CD8-positive, alpha-beta memory T cell (primary cell): ENCODE measurements at regions not wholly inside any gene's neighbourhood (a gene's known extent, or its start where the extent isn't known, plus 50 kb on each side); places are given as distances from the start of the nearest gene placed in this dataset.

Source experiments
- CTCF ChIA-PET: fragments of 350-600 bp; sonication (Branson Sonifier 250); formaldehyde crosslinking; loops from one replicate; lab custom pipeline; 2021; ENCODE audit warnings: antibody characterized with exemption; lab: Charles Lee
- POLR2A ChIA-PET: fragments of 350-600 bp; sonication (Branson Sonifier 250); formaldehyde crosslinking; loops from one replicate; lab custom pipeline; 2021; ENCODE audit warnings: antibody characterized with exemption; lab: Charles Lee
- DNase-seq, 5 donors: peaks; one replicate each; pipeline versions ENCODE4 v3.0.0 to v3.0.0-alpha.2; 2020 to 2022; ENCODE audit warnings: mixed read lengths in 1 of 5
- H3K27ac ChIP-seq: one replicate; pipeline ENCODE4 v1.7.0; 2013; ENCODE audit warnings: low read depth, mild to moderate bottlenecking, low read length, moderate library complexity
- H3K27me3 ChIP-seq: 2 replicates; pipeline ENCODE4 v1.7.0; 2013; ENCODE audit warnings: low read length, mild to moderate bottlenecking; ENCODE audit not compliant: insufficient read depth, poor library complexity, severe bottlenecking
- H3K36me3 ChIP-seq: 2 replicates; pipeline ENCODE4 v1.7.0; 2013; ENCODE audit warnings: mild to moderate bottlenecking, low read length, moderate library complexity; ENCODE audit not compliant: insufficient read depth
- H3K4me1 ChIP-seq: 2 replicates; pipeline ENCODE4 v1.7.0; 2013; ENCODE audit warnings: mild to moderate bottlenecking, low read length, moderate library complexity; ENCODE audit not compliant: insufficient read depth
- H3K4me3 ChIP-seq: 2 replicates; pipeline ENCODE4 v1.7.0; 2013; ENCODE audit warnings: mild to moderate bottlenecking, low read length
- H3K9me3 ChIP-seq: 2 replicates; pipeline ENCODE4 v1.7.0; 2013; ENCODE audit warnings: mild to moderate bottlenecking, low read length
- H3K27ac Mint-ChIP-seq, 8 donors: one replicate each; pipeline ENCODE4 v1.8.0; 2020 to 2021; ENCODE audit warnings: mixed read lengths in 8 of 8, mild to moderate bottlenecking in 6 of 8, inconsistent platforms in 3 of 8, moderate library complexity in 3 of 8
- H3K27me3 Mint-ChIP-seq, 2 donors: one replicate each; pipeline ENCODE4 v1.8.0; 2020 to 2021; ENCODE audit warnings: mixed read lengths in 2 of 2, mild to moderate bottlenecking in 1 of 2, moderate library complexity in 1 of 2
- H3K36me3 Mint-ChIP-seq, 3 donors: one replicate each; pipeline ENCODE4 v1.8.0; 2020 to 2021; ENCODE audit warnings: mixed read lengths in 3 of 3, inconsistent platforms in 1 of 3, mild to moderate bottlenecking in 1 of 3
- H3K4me1 Mint-ChIP-seq, 3 donors: one replicate each; pipeline ENCODE4 v1.8.0; 2020 to 2021; ENCODE audit warnings: mixed read lengths in 3 of 3, inconsistent platforms in 1 of 3, mild to moderate bottlenecking in 1 of 3
- H3K4me3 Mint-ChIP-seq, 7 donors: one replicate each; pipeline ENCODE4 v1.8.0; 2020 to 2021; ENCODE audit warnings: mixed read lengths in 7 of 7, mild to moderate bottlenecking in 6 of 7, moderate library complexity in 4 of 7, inconsistent platforms in 2 of 7
- H3K9me3 Mint-ChIP-seq, 5 donors: one replicate each; pipeline ENCODE4 v1.8.0; 2020 to 2022; ENCODE audit warnings: mixed read lengths in 5 of 5, mild to moderate bottlenecking in 3 of 5, moderate library complexity in 2 of 5, inconsistent platforms in 1 of 5

GRCh38 chr16:73420676-73421075 is 372.7 kb upstream of the ZFHX3 start:
- Mint-ChIP-seq H3K4me3 (no peak overlapping the region), H3K27ac (no peak overlapping the region), H3K4me1 (no peaks in the 10 kb centered on the region), H3K27me3 (peaks cover 0 to 1% of the 10 kb centered on the region in 2 donors), H3K36me3 (no peaks in the 10 kb centered on the region), H3K9me3 (peaks cover 0 to 9% (median 3%) of the 10 kb centered on the region in 5 donors)
- Histone ChIP-seq H3K27ac (no peak overlapping the region), H3K4me1 (no peaks in the 10 kb centered on the region), H3K4me3 (no peak overlapping the region), H3K36me3 (no peaks in the 10 kb centered on the region), H3K9me3 (no peaks in the 10 kb centered on the region), H3K27me3 (no peaks in the 10 kb centered on the region)
- DNase-seq = no peak
- CTCF ChIA-PET = no interaction called here
- POLR2A ChIA-PET = no interaction called here

- H3K4me1 Mint-ChIP-seq = no peaks in the 10 kb centered on the region
- Histone ChIP-seq H3K27ac (no peak overlapping the region), H3K4me1 (no peaks in the 10 kb centered on the region), H3K36me3 (no peaks in the 10 kb centered on the region), H3K27me3 (no peaks in the 10 kb centered on the region), H3K9me3 (no peaks in the 10 kb centered on the region), H3K4me3 (no peak overlapping the region)
- H3K9me3 Mint-ChIP-seq = peaks cover 0 to 9% (median 3%) of the 10 kb centered on the region in 5 donors
- no peak overlapping the region for H3K27ac Mint-ChIP-seq
- DNase-seq = no peak
- no peaks in the 10 kb centered on the region for H3K36me3 Mint-ChIP-seq
- POLR2A ChIA-PET = no interaction called here
- no peak overlapping the region for H3K4me3 Mint-ChIP-seq
- CTCF ChIA-PET = no interaction called here
- H3K27me3 Mint-ChIP-seq = peaks cover 0 to 1% of the 10 kb centered on the region in 2 donors
These were observed 372.3 kb upstream of the ZFHX3 start for GRCh38 chr16:73420244-73420643.

- Mint-ChIP-seq H3K27ac (no peak overlapping the region), H3K36me3 (no peaks in the 10 kb centered on the region)
- POLR2A ChIA-PET = no interaction called here
These were observed 370.8 kb upstream of the ZFHX3 start for GRCh38 chr16:73418691-73419090.

GRCh38 chr16:73418051-73418450 is 370.1 kb upstream of the ZFHX3 start:
- Mint-ChIP-seq H3K4me3 (no peak overlapping the region), H3K27me3 (peaks cover 0 to 1% of the 10 kb centered on the region in 2 donors), H3K36me3 (no peaks in the 10 kb centered on the region), H3K9me3 (peaks cover 0 to 9% (median 3%) of the 10 kb centered on the region in 5 donors), H3K4me1 (no peaks in the 10 kb centered on the region), H3K27ac (no peak overlapping the region)
- POLR2A ChIA-PET = no interaction called here
- Histone ChIP-seq H3K27ac (no peak overlapping the region), H3K9me3 (no peaks in the 10 kb centered on the region), H3K27me3 (no peaks in the 10 kb centered on the region), H3K4me3 (no peak overlapping the region), H3K36me3 (no peaks in the 10 kb centered on the region), H3K4me1 (no peaks in the 10 kb centered on the region)
- no peak for DNase-seq
- CTCF ChIA-PET = no interaction called here

More at GRCh38 chr16:73418691-73419090, 370.8 kb upstream of the ZFHX3 start:
- Mint-ChIP-seq H3K27me3 (peaks cover 0 to 1% of the 10 kb centered on the region in 2 donors), H3K4me1 (no peaks in the 10 kb centered on the region), H3K9me3 (peaks cover 0 to 9% (median 3%) of the 10 kb centered on the region in 5 donors), H3K4me3 (no peak overlapping the region)
- CTCF ChIA-PET = no interaction called here
- Histone ChIP-seq H3K27me3 (no peaks in the 10 kb centered on the region), H3K9me3 (no peaks in the 10 kb centered on the region), H3K4me3 (no peak overlapping the region), H3K36me3 (no peaks in the 10 kb centered on the region), H3K27ac (no peak overlapping the region), H3K4me1 (no peaks in the 10 kb centered on the region)
- no peak for DNase-seq

- Mint-ChIP-seq H3K27me3 (peaks cover 0 to 1% of the 10 kb centered on the region in 2 donors), H3K27ac (no peak overlapping the region), H3K4me1 (no peaks in the 10 kb centered on the region), H3K36me3 (no peaks in the 10 kb centered on the region), H3K9me3 (peaks cover 0 to 9% (median 3%) of the 10 kb centered on the region in 5 donors), H3K4me3 (no peak overlapping the region)
- CTCF ChIA-PET = no interaction called here
- Histone ChIP-seq H3K9me3 (no peaks in the 10 kb centered on the region), H3K36me3 (no peaks in the 10 kb centered on the region), H3K4me3 (no peak overlapping the region), H3K27ac (no peak overlapping the region), H3K4me1 (no peaks in the 10 kb centered on the region), H3K27me3 (no peaks in the 10 kb centered on the region)
- no peak for DNase-seq
- POLR2A ChIA-PET = no interaction called here
These were observed 367.4 kb upstream of the ZFHX3 start for GRCh38 chr16:73415286-73415685.

- no peaks in the 10 kb centered on the region for H3K36me3 ChIP-seq
These were observed 366.7 kb upstream of the ZFHX3 start for GRCh38 chr16:73414638-73415037.

GRCh38 chr16:73413830-73414190 is 365.9 kb upstream of the ZFHX3 start:
- H3K4me1 Mint-ChIP-seq = no peaks in the 10 kb centered on the region
- peaks cover 0 to 1% of the 10 kb centered on the region in 2 donors for H3K27me3 Mint-ChIP-seq
- H3K9me3 ChIP-seq = no peaks in the 10 kb centered on the region
- ChIA-PET POLR2A (no interaction called here), CTCF (no interaction called here)
- no peak overlapping the region for H3K27ac ChIP-seq
- H3K9me3 Mint-ChIP-seq = peaks cover 0 to 7% (median 2%) of the 10 kb centered on the region in 5 donors
- no peaks in the 10 kb centered on the region for H3K27me3 ChIP-seq
- no peak for DNase-seq
- H3K36me3 Mint-ChIP-seq = no peaks in the 10 kb centered on the region
- H3K4me3 Mint-ChIP-seq = no peak overlapping the region
- H3K27ac Mint-ChIP-seq = no peak overlapping the region
- no peak overlapping the region for H3K4me3 ChIP-seq
- H3K36me3 ChIP-seq = no peaks in the 10 kb centered on the region
- H3K4me1 ChIP-seq = no peaks in the 10 kb centered on the region

More at GRCh38 chr16:73414638-73415037, 366.7 kb upstream of the ZFHX3 start:
- Mint-ChIP-seq H3K4me1 (no peaks in the 10 kb centered on the region), H3K27ac (no peak overlapping the region), H3K36me3 (no peaks in the 10 kb centered on the region), H3K9me3 (peaks cover 0 to 9% (median 3%) of the 10 kb centered on the region in 5 donors), H3K27me3 (peaks cover 0 to 1% of the 10 kb centered on the region in 2 donors), H3K4me3 (no peak overlapping the region)
- no peaks in the 10 kb centered on the region for H3K4me1 ChIP-seq
- ChIA-PET CTCF (no interaction called here), POLR2A (no interaction called here)
- DNase-seq = no peak
- no peak overlapping the region for H3K27ac ChIP-seq
- H3K9me3 ChIP-seq = no peaks in the 10 kb centered on the region
- no peaks in the 10 kb centered on the region for H3K27me3 ChIP-seq
- no peak overlapping the region for H3K4me3 ChIP-seq

- CTCF ChIA-PET = no interaction called here
These were observed 365.3 kb upstream of the ZFHX3 start for GRCh38 chr16:73413091-73413829.

More at GRCh38 chr16:73413091-73413829, 365.3 kb upstream of the ZFHX3 start:
- no peak for DNase-seq
- POLR2A ChIA-PET = no interaction called here
- peaks cover 0 to 1% of the 10 kb centered on the region in 2 donors for H3K27me3 Mint-ChIP-seq
- H3K4me3 Mint-ChIP-seq = no peak overlapping the region
- no peaks in the 10 kb centered on the region for H3K36me3 Mint-ChIP-seq
- H3K27me3 ChIP-seq = no peaks in the 10 kb centered on the region
- no peaks in the 10 kb centered on the region for H3K4me1 ChIP-seq
- no peak overlapping the region for H3K4me3 ChIP-seq
- H3K27ac Mint-ChIP-seq = no peak overlapping the region
- H3K4me1 Mint-ChIP-seq = no peaks in the 10 kb centered on the region
- H3K9me3 Mint-ChIP-seq = peaks cover 0 to 7% (median 0%) of the 10 kb centered on the region in 5 donors
- no peak overlapping the region for H3K27ac ChIP-seq
- H3K9me3 ChIP-seq = no peaks in the 10 kb centered on the region
- H3K36me3 ChIP-seq = no peaks in the 10 kb centered on the region
